Activated CD4-positive, alpha-beta T cell treated with anti-CD3 and anti-CD28 coated beads for 4 hours (primary cell): ENCODE measurements at regions not wholly inside any gene's neighbourhood (a gene's known extent, or its start where the extent isn't known, plus 50 kb on each side); places are given as distances from the start of the nearest gene placed in this dataset.

Experiments
- DNase-seq, 2 donors: peaks; one replicate each; pipeline ENCODE4 v3.0.0-alpha.2; 2020

GRCh38 chr14:101027291-101027690 lies 123.8 kb upstream of the RTL1 start:
- DNase-seq, result no peak

- DNase-seq, result no peak
Observed at GRCh38 chr14:101027966-101028365, 124.4 kb upstream of the RTL1 start.

DNA sequence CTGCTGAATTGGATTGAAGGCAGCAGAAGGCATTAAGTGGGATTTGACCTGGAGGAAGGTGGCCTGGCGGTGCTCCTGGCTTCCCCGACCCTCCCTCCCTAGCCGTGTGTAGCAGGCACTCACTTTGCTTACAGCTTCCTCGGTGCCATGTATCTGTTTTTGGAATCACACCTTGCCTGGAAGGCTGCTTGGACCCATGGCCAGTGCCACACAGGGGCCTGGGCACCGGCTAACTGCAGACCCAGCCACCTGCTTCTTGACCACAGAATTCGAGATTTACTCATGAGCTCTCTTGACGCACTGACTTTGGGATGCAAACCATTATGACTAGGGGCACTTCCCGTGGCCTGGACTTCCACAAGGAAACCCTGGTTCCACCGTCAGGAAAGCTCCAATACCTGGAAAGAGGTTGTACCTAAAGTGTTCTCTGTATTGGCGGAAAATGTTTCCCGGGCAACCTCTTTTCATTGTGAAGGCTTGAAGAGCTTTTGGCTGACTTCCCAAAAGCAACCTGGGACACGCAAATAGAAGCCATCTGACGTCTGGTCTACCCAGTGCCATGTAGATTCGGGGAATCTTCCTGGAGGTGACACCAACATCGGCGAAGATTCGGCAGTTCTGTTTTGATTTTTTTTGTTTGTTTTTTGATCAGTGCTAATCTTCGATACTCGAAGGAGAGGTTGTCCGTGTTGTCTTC lies 125.6 kb upstream of the RTL1 start:
- DNase-seq, result no peak

DNA sequence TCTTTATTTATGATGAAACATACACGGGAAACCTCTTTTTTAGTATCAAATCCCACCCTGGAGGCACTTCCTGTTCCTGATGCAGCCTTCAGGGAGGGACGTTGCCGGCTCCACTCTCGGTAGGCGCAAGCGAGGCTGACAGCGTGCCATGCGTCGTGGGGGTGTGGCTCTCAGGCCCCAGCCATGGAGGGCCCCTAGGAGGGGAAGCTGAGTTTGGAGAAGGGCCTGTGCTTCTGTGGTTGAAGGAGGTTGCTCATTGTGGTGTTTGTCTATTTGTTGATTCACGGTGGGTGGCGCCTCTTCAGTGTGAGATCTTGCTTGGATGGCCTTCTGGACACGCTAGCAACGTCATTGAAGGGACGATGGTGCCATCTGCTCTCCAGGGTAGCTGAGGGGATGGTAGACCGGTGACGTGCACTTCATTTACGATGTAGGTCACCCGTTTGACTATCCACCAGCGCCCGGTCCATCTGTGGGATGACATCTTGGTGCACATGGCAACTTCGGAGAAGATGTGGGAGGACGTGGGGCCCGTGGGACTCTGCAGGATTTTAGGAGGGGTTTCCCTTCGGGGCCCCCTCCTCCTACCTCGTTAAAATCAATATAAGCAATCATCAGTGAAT lies 126.3 kb upstream of the RTL1 start:
- no peak for DNase-seq

- no peak for DNase-seq
Observed at GRCh38 chr14:101030586-101030985, 127.1 kb upstream of the RTL1 start.

DNA sequence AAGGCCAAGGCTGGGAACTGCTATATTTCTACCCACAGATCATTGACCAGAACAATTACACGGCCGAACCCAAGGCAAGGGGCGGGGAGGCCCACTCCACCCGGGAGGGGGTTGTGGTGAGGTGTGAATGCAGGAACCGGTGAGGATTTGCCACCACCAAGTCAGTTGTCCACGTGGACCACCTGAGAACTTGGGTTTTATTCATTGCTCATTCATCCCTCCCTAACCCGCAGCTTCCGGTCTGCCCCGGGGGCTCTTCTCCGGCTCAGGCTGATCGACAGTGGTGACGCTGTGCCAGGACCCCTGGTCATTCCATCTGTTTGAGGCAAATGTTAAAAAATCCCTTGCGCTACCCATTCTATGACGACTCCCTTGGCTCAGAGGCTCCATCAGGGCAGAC lies 127.7 kb upstream of the RTL1 start:
- DNase-seq, result no peak

DNA sequence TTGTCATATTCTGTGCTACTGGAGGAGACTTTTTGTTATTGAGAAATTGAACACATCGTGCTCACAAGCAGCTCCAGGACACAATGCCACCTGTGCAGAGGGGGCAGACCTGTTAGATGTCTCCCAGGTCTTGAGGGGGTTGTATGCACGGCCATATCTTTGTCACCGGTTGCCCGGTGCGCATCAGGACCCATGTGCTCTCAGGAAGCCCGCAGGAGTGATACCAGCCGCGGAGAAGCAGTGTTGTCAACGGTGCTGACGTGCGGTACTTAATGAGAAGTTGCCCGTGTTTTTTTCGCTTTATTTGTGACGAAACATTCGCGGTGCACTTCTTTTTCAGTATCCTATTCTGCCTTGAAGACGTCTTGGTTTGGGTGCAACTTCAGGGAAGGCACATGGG lies 128.2 kb upstream of the RTL1 start:
- no peak for DNase-seq

GRCh38 chr14:101032433-101032832 lies 128.9 kb upstream of the RTL1 start:
- no peak for DNase-seq

- no peak for DNase-seq
Observed at GRCh38 chr14:101033006-101033405, 129.5 kb upstream of the RTL1 start.

DNA sequence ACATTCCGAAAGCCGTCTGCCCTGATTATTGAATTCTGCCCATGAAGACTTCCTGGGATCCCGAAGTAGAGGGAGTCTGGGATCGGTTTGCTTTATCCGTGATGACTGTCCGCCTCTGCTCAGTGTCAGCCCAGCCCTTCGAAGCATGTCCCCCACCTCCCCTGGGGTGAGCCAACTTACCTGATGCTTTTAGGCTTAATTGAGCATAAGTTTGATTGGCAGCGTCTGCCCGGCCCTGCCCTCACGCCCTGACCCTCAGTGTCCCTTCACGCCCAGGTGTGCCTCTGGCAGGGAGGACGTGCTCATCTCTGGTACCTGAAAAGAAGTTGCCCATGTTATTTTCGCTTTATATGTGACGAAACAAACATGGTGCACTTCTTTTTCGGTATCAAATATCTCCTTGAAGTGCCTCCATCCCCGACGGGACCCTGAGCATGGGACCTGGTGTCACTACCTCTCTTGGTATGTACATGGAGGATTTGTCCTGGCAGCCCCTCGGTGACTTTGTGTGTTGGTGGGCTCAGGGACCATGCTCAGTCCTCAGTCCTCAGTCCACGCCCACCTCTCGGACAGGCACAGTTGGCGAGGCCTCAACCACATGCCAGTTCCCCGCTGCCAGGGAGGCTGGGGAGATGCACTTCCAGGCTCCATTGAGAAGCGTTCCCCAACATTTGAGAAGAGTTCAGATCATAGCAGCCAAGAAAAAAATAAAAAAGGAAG lies 130.1 kb upstream of the RTL1 start:
- DNase-seq, result no peak

DNA sequence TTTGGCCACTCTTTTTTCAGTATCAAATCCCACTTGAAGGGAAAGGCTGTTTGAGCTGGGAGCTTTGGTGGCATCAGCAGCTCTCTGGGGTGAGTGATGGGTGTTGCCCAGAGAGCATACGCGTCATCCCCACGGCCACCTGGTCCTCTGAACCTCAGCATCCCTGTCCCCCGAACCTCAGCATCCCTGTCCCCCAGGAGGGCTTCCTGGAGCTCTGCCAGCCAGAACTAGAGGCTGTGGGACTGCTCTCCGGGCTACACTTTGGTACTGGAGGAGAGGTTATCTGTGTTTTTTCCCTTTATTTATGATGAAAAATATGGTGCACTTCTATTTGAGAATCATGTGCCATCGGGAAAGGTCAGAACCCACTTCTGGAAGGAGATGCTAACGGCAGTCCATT lies 131.5 kb upstream of the RTL1 start:
- DNase-seq, result no peak

DNA sequence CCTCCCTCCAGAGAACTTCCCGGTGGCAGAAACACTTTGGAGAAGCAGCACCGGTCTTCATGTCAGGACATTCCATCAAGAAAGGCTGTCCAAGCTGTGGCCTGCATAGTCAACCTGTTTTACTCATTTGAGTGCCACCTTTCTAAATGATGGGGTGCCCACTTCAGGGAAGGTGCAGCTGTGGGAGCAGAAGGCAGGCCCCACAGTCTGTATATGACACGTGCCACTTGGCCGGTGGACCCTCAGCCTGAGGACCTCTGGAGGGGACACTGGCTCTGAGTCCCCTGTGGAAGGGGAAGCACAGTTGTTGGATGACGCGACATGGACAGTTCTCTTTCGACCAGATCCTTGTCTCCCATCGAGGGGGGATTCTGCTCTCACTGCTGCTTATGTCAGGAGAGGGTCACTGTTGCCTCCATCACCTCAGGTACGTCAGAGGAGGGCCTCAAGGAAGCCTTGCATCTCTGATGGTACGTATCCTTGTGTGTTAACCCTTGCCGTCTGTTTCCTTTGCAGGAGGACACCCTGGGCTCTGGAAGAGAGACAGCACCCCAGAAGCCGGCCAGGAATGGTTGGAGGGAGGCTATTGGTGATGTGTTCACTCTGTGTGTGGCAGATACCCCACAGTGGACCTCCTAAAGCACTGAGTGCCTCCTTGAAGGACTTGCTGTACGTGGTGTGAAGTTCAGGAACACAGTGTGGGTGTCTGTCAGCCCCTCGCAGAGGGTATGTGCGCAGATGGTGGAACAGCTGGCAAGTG lies 132.1 kb upstream of the RTL1 start:
- no peak for DNase-seq

- no peak for DNase-seq
Observed at GRCh38 chr14:101037021-101037817, 133.7 kb upstream of the RTL1 start.

GRCh38 chr14:101039031-101039754 lies 135.7 kb upstream of the RTL1 start:
- DNase-seq, result no peak

GRCh38 chr14:101039755-101040138 lies 136.2 kb upstream of the RTL1 start:
- no peak for DNase-seq

- DNase-seq, result no peak
Observed at GRCh38 chr14:101040538-101041442, 137.3 kb upstream of the RTL1 start.

- DNase-seq, result no peak
Observed at GRCh38 chr14:101043891-101044290, 140.4 kb upstream of the RTL1 start.

DNA sequence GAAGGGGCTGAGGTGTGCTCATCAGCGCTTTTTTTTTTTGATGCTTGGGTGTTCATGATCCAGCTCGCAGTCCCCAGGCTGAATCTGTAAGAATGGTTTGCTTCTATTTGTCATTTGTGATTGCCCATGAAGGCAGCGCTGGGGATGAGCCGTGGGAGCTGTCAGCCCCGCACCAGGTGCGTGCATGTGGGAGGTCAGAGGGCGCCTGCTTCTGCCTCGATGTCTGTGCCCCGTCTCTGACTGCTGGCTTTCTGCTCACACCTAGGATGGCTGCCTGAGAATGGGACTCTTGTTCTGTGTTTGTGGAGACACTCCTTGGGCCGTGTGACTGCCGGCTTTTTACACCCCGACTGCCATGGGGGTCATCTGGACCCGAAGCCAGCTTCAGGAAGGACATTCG lies 141.2 kb upstream of the RTL1 start:
- DNase-seq, result no peak

GRCh38 chr14:101045511-101045910 lies 142.0 kb upstream of the RTL1 start:
- no peak for DNase-seq

DNA sequence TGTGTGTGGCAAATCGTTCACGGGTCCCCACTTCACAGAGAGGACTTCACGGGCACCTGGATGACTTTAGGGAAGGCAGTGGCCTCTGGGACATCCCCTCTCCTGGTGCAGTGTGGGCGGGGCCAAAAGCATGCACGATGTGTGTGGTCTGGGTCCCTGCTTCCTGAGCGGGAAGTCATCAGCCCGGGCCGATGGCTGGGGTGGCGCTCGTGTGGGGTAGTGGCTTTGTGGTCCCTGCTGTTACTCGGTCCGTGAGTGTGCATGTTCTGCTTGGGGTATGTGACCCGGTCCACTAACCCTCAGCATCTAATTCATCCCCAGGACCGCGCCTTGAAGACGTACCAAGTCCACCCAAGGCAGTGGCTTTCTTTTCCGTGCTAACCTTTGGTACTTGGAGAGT lies 142.5 kb upstream of the RTL1 start:
- no peak for DNase-seq

DNA sequence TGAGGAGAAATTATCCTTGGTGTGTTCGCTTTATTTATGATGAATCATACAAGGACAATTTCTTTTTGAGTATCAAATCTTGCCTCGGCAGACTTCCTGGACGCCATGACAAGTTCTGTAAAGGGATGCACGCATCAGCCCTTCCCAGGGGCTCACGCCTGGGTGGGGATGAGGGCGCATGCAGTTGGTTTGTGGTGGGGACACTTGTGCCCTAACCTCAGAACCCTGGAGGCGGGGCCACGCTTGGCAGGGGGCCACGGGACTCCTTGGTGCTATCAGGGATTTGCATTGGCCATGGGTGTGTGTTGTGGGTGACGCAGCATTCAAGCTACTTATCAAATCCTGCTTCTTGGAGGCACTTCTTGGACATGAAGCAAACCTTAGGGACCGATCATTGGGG lies 143.8 kb upstream of the RTL1 start:
- no peak for DNase-seq
